Activated CD8-positive, alpha-beta memory T cell treated with anti-CD3 and anti-CD28 coated beads, Interleukin-2, amount 50 U/mL, for 24 hours (primary cell): ENCODE measurements at regions not wholly inside any gene's neighbourhood (a gene's known extent, or its start where the extent isn't known, plus 50 kb on each side); places are given as distances from the start of the nearest gene placed in this dataset.

Experiments used
- DNase-seq: peaks from one replicate; pipeline ENCODE4 v3.0.0-alpha.2; 2020; ENCODE audit errors: extremely low read depth

DNA sequence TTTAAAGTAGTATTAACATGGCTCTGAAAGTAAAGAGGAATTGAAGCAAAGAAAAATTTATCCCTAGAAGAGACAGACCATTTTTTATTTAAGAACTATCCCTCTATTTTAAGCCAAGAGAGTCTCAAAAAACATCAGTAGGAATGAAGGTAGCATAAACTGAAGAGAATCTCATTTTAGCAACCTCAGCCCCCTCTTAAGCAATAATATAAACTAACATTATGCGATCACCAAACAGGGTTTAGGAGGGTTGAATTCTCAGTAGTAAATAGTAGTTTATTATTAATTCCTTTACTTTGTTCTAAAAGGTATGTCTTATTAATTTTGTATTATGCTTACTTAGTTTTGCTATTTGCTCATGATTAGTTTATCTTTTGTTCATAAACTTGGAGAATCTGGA is 287.4 kb downstream of the CDK5RAP2 start:
- DNase-seq = no peak

DNA sequence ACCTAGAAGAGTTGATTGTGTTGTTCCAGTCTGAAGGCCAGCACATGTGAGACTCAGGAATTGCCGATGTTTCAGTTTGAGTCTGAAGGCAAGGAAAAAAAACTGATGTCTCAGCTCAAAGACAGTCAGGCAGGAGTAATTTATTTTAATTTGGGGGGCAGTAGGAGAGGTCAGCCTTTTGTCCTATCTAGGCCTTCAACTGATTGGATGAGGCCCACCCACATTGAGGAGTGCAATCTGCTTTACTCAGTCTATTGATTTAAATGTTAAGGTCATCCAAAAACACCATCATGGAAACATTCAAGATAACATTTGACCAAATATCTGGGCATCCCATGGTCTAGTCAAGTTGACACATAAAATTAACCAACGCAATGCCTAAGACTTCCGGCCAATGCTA is 288.9 kb downstream of the CDK5RAP2 start:
- no peak for DNase-seq

DNA sequence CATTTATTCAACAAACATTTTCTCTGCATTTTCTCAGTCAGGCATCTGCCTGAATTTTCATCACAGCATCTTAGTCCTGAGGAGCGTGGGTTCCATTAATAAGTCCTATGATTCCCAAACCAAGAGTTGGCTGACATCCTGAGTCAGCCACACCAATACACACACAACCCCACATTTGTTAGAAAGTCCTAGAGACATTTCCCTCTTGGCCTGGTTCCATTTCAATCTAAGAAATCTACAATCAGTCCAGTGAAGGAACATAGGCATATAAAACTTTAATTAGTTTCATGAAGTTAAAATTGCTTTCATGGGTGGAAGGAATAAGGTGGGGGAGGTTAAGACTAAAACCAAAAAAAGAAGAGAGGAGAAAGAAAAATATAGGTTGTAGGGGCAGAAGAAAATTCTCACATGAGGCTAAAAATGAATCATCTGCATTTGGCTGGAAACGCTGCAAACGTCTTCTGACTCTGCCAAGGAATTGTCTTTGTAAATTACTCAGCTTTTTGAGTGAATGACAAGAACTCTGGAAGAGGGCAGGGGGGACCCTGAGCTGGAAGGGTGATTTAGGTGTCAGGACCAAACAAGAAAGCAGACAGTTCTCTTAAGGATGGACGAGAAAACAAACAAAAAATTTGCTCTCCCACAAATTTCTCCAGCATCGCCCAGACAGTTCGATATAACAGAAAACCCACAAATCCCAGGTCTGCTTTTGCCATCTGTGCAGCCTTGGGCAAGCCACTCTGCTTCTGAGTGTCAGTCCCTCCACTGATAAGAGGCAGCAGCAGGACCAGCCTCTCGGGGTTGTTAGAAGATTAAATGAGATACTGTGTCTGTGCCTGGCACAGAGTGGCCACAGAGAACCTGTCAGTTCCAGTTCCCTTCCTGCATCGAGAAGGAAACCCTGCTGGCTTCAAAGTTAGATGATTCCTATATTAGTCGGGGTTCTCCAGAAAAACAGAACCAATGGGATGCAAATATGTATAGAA is 289.7 kb downstream of the CDK5RAP2 start:
- no peak for DNase-seq

DNA sequence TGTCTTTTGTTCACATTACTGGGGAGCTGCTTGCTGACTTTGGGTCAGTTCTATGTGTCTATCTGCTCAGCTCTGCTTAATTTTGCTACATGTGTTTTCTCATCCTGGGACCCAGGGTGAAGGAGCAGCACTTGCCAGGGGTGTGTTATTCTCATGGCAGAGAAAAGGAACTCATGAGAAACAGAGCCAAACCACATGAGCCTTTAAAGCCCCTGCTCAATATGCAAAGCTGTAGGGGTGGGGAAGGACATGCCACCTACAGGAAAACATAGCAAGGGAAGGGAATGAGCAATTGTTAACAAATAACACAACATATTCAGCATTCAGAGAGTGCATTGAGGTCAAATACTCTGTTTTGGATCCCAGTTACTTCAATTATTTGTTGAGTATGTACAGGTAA is 290.9 kb downstream of the CDK5RAP2 start:
- DNase-seq = no peak

DNA sequence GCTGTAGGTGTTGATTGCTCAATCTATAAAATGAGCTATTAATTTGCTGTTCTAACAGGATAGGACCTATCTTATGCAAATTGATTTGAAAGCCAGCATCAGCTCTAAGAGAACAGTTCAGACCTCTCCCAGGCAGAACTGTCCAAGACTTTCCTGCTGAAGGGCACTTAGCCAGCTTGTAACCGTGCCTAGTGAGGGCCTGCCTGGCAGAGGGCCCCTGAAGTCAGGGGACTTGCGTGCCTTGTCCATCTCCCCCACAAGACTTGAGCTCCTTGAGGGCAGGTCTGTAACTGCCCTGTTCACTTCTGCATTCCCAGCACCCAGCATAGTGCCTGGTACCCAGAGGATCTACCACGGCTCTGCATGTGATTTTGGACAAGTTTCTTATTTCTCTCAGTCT is 293.4 kb downstream of the CDK5RAP2 start:
- no peak for DNase-seq

DNA sequence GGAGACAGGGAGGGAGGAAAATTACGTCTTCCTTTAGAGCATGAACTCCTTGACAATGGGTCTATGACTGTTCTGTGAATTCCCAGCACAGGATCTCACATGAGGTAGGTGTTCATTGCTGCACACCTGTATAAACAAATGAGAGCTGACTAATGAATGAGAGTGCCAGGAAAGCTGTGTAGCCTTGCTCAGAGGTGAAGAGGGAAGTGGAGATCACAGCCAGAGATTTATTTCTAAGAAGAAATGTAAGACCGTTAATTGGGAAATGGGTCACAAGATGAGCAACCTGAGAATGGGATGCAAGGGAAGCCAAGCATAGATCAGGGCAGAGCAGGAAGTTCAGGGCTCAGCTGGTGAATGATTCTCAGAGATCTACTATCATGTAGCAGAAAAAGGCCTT is 295.1 kb downstream of the CDK5RAP2 start:
- DNase-seq = no peak

DNA sequence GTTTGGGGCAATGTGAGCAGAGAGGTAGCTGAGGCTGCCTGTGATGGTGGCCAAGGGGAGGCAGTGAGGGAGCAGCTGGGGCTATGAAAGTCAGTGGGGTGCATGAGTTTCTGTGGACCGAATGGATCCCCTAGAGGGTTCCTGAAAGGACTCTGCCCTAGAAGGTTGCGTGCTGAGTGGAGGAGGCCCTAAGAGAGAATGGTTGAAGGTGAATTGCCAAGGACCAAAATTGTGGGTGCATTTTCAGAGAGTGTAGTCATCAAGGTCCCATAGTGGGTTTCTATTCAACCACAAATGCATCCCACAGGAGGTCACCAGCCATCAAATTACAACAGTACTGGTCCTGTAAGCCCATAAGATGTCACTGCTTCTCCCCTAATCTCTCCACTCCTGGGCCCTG is 298.3 kb downstream of the CDK5RAP2 start:
- no peak for DNase-seq

DNA sequence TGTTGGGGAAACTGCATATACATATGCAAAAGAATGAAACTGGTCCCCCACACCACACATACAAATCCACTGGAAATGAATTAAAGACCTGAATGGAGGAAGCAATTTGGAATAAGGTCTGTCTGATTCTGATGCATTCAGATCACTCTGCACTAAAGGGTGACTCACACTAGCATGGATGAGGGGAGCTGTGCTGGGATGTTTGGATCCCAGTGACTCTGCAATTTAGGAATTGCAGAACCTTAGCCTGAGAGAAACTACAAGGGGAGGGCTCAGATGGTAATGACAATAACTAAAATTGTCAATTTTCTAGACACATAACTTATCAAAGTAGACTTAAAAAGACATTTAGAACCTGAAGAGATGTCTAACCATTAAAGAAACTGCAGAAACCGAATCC is 312.0 kb downstream of the CDK5RAP2 start:
- DNase-seq = no peak

DNA sequence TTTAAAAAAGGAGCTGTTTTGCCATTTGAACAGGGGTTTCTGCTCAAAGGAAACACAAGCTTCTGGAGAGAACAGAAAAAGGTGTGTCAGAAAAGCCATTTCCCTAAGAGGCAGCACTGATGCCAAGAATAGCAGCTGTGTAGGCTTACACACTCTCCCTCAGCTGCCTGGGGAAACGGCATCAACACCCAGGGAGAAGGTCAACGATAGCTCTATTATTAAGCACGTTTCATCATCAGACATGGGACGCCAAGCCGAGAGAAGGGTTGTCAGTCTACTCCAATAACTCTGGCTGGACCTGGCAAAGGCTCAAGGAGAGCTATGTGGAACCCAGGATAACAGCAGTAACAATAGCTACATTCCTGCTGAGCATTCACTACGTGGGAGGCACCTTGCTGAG is 314.2 kb downstream of the CDK5RAP2 start:
- DNase-seq = no peak

DNA sequence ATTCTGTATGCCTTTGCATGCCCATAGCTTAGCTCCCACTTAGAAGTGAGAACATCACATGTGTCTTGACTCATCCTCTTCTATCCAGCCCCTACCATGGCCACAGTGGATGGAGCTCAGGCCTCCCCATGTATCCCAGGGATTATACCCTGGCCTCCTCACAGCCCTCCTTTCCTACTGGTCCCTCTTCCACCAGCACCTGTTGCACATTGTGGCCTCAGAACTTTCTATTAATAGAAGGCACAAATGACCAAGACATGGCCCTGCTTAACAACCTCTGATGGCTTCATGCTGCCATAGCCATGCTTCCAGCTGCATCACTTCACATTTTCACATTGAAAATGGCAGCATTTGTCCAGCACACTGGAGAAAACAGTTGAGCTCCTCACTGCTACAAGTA is 315.4 kb downstream of the CDK5RAP2 start:
- no peak for DNase-seq

DNA sequence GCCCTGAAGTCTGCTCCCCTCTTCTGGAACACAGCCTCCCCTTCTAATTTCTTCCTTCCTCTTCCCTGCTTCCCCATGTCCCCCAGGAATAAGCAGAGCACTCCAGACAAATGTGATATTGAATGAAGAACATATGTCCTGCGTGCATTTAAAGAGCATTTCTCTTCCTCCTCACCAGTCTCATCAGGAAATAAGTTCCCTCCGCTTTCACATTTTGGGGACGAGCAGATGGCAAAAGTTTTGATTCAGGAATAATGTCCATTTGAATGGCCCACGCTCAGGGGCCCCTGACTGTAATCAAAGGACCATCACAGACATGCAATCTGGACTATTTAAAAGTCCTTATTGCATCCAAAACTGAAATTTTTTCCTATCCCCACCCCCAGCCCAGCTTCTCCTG is 316.1 kb downstream of the CDK5RAP2 start:
- DNase-seq = no peak

DNA sequence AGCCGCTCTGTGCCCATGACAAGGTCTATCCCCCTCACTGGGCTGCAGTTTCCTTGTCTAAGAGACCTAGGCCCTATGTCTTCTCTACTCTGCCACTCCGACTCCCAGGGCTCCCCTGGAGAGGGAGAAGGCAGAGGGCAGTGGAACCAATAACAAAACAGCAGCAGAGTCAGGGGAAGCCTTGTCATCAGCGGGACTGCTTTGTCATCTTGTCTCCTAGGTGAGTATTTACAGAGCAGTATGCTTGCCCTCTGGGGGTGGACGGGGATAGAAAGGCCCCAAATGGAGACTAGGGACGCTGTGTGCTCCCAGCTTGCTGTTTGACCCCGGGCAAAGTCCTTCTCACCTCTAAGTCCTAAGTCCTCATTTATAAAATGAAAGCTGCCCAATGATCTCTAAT is 318.5 kb downstream of the CDK5RAP2 start:
- DNase-seq = no peak

DNA sequence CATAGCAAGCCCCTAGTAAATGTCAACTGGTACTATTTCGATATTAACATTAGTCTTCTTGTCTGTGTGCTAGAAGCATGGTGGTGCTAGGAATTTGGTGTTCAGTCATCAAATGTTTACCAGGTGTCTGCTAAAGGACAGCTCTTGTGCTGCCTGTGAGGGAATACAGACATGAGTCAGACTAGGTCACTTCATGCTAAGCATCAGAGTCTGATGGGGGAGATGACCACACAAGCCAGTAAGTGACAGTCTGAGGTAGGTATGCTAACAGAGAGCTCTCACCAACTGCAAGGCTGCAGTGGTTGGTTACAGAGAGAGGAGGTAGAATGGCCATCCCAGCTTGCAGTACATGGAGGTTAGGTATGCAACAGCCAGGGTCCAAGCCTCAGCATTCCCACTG is 320.9 kb downstream of the CDK5RAP2 start:
- no peak for DNase-seq

DNA sequence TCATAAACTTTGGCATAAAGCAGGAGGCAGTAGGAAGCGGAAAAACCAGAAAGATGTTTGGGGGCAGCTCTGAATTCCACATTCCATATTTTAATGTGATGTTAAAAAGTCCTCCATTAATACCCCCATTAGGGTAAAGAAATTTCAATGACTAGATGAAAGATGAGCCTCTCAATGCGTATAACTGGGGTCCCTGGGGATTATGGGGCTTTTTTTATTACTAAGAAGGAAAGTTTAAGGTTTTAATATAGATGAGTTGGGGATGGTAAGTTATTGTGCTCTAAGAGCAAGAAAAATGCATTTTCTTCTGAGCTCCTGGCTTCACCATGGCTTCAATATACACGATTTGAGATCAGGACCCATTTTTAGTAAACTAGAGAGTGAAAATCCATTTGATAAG is 321.9 kb downstream of the CDK5RAP2 start:
- DNase-seq = no peak

DNA sequence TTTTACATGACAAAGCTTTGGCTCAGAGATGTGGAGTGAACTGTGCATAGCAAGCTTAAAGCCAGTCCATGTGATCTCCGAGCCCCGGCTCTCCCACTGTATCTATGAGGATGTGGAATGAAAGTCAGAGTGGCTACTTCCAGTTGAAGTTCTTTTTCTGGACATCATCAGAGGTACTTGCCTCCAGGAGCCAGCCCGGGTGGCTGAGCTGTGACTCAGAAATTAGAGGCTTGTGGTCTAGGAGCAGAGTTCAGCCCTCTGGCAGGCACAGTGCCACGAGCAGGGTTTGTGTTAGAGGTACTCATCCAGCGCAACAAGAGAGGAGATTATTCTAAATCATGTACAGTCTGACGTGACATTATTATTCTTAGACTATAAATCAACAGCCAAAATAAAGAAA is 322.5 kb downstream of the CDK5RAP2 start:
- DNase-seq = no peak

DNA sequence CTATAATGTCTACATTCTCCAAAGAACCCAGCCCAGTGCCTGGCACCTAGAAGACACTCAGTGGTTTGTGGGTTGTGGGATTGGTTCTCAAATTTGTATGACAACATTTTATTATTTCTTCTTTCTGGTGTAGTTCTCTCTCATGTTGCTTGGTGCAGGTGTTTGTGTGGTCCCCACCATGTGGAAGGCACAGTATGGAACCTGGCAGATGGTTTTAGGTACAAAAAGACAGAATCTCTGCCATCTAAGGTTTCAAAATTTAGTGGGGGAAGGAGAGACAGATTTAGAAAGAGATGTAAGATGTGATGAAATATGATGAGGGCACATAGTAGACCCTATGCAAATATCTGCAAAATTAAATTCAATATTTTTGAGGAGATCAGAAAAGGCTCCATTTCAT is 323.8 kb downstream of the CDK5RAP2 start:
- no peak for DNase-seq

DNA sequence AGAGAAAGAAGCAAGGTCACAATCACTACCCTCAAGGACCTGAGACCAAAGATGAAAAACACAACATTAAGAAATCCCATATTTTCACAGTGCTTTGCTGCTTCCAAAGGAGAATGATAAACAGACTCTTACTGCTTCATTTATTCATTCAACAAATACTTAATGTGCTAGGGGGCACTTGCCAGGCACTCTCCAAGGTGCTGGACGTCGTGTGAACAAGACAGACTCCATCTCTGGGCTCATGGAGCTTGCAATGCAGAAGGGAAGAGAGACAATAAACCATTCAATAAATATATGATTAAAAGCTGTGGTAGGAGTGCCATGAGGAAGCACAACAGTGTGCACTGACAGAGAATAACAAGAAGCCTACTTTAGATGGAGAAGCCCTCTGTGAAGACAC is 327.7 kb downstream of the CDK5RAP2 start:
- DNase-seq = no peak

DNA sequence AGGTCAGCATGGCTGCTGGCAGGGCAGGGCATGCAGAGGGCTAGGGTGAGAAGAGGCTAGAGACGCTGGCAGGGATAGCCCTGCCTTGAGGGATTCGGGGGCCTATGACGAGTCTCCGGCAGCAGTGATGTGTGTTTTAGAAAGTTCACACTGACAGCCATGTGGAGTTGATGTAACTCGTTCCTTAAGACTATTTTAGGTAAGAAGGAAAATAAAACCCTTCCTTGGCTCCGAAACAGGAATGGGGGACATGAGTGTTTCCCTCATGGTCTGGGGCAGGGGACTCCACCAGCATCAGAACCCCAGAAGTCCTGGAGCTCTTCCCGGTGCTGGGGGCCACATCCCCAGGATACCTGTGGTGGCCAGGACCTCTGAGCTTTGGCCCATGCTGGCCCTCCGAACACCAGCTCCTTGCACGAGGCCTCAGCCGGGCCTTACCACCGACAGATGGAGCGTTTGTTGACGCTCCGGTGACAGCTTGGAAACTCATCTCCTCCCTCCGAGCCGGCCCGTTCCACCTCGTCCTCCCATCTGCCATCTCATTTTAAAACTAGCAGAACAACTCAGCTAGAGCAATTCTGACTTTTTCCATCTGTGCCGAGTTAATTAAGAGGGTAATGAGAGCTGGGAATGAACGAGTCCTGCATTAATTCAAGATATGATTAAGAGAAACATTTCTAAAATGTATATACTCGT is 337.7 kb downstream of the CDK5RAP2 start:
- DNase-seq = no peak

DNA sequence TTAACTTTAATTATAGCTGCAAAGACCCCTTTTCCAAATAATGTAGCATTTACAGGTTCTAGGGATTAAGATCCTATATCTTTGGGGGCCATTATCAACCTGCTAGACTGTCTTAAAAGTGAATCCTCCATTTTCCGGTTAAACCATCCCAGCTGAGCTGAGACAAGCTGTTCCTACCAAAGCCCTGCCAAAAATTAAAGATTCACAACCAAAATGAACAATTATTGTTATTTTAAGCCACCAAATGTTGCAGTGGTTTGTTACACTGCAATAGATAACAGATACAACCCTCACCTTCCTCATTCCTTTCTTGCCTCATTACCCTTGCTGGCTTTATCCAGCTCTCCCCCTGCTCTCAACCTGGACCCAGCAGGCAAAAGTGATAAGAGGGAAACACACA is 343.4 kb downstream of the CDK5RAP2 start:
- no peak for DNase-seq

DNA sequence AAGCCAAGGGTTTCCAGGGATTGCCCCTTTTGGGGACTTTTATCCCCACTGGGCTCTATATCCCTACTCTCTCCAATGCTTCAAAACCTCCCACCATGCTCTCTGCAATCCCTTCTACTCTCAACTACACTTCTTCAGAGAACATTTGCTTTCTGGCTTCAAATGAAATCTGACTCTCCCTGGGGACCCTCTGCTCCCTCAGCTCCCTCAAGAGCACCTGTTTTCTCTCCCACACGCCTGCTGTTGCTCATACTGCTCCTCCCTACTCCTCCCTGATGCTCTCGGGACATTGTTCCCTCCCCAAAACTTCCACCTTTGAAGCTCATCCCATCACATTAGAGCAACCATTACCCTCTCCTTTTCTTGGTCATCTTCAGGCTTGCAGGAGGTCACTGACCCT is 344.9 kb downstream of the CDK5RAP2 start:
- DNase-seq = no peak

DNA sequence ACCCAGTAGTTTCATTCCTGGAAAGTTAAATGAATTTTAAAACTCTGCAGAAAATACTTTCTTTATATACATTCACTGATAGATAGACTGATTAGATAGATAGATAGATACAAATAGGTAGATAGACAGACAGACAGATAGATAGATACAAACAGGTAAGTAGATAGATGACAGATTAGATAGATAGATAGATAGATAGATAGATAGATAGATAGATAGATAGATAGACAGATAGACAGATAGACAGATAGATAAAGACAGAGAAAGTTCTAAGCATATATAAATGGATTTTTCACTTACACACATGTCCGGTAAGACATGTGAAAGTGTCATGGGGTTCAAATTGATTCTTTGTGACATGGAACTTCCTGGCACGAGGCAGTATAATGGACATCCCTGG is 349.7 kb downstream of the CDK5RAP2 start:
- no peak for DNase-seq

DNA sequence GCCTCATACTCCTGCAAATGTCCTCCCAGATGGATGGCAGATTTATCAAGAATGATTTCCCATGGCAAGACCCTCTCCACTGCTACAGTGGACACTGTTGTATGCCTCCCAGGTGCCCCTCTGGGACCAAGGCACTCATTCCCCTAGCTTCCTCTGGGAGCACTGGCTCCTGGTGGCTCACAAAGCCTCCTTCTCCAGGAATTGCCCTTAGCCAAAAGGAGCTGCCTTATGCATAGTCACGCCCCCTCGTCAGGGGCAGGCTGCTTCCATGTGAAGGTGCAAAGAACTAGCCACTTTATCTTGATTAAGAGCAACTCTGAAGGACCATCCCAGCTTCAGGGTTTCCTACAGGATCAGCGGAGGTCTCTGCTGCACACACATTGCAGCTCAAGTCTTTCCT is 358.1 kb downstream of the CDK5RAP2 start:
- DNase-seq = no peak

DNA sequence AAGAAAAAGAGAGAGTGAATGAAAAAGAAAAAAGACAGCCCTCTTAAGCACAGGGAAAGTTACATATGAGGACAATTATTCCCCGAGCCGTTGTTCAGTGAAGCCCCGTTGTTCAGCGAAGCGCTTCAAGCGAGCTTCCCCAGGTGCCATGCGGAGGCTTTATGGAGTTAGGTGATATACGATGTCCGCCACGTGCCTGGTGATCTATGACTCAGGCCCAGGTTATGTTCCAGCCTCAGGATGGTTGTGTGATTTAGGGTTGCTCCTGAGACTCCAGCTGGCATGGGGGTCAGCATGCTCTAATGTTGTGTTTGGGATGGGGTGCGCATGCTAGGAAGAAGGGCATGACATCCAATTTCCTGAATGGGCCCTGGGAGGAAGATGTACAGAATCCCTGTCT is 365.6 kb downstream of the CDK5RAP2 start:
- DNase-seq = no peak
